Endodermal cell (in vitro differentiated cells): ENCODE measurements at regions not wholly inside any gene's neighbourhood (a gene's known extent, or its start where the extent isn't known, plus 50 kb on each side); places are given as distances from the start of the nearest gene placed in this dataset.

ENCODE experiments used
- DNase-seq: peaks from one replicate; pipeline ENCODE4 v3.0.0-alpha.2; 2017
- H3K27ac ChIP-seq: 2 replicates; pipeline ENCODE4 v1.5.1; 2013; ENCODE audit warnings: mild to moderate bottlenecking, low read depth, low read length, moderate library complexity
- H3K27me3 ChIP-seq: 2 replicates; pipeline ENCODE4 v1.6.1; 2013; ENCODE audit warnings: mild to moderate bottlenecking, low read length, moderate library complexity; ENCODE audit not compliant: insufficient read depth, control insufficient read depth, poor library complexity, severe bottlenecking
- H3K36me3 ChIP-seq: 2 replicates; pipeline ENCODE4 v1.7.0; 2013; ENCODE audit warnings: mild to moderate bottlenecking, low read length, moderate library complexity; ENCODE audit not compliant: control insufficient read depth, insufficient read depth
- H3K4me1 ChIP-seq: one replicate; pipeline ENCODE4 v1.7.0; 2013; ENCODE audit warnings: low read length; ENCODE audit not compliant: control insufficient read depth, insufficient read depth
- H3K4me3 ChIP-seq: 2 replicates; pipeline ENCODE4 v1.5.1; 2013; ENCODE audit warnings: mild to moderate bottlenecking, low read length, moderate library complexity
- H3K9ac ChIP-seq: 2 replicates; pipeline ENCODE4 v1.6.1; 2013; ENCODE audit warnings: mild to moderate bottlenecking, low read length, moderate library complexity; ENCODE audit not compliant: poor library complexity, severe bottlenecking; ENCODE audit errors: extremely low read depth
- H3K9me3 ChIP-seq: 2 replicates; pipeline ENCODE4 v1.6.1; 2013; ENCODE audit warnings: mild to moderate bottlenecking, low read length, moderate library complexity; ENCODE audit not compliant: control insufficient read depth
- H3K27ac Mint-ChIP-seq: 2 replicates; pipeline ENCODE4 v1.8.0; 2020; ENCODE audit warnings: mixed read lengths
- H3K27me3 Mint-ChIP-seq: 2 replicates; pipeline ENCODE4 v1.8.0; 2021; ENCODE audit warnings: mild to moderate bottlenecking, mixed read lengths; ENCODE audit not compliant: insufficient read depth
- H3K36me3 Mint-ChIP-seq: 2 replicates; pipeline ENCODE4 v1.8.0; 2020; ENCODE audit warnings: low read depth, mixed read lengths
- H3K4me1 Mint-ChIP-seq: 2 replicates; pipeline ENCODE4 v1.8.0; 2020; ENCODE audit warnings: mixed read lengths
- H3K4me3 Mint-ChIP-seq: 2 replicates; pipeline ENCODE4 v1.8.0; 2020; ENCODE audit warnings: mild to moderate bottlenecking, moderate library complexity, mixed read lengths
- H3K9me3 Mint-ChIP-seq: 2 replicates; pipeline ENCODE4 v1.8.0; 2020; ENCODE audit warnings: mild to moderate bottlenecking, mixed read lengths
- CTCF ChIP-seq: fragments of 200-600 bp; sonication (generic); conservative IDR thresholded peaks from 2 replicates; pipeline ENCODE4 v1.5.0; 2021; ENCODE audit warnings: antibody characterized with exemption, mild to moderate bottlenecking
- WGBS, 2 experiments: methylation state at CpG; one replicate each; pipeline versions ENCODE4 v1.1.5 to v1.1.7; 2013; ENCODE audit warnings: missing lambda C conversion rate in 2 of 2, mixed read lengths in 1 of 2; ENCODE audit not compliant: insufficient coverage in 1 of 2, insufficient read length in 1 of 2; 5-methylcytosine and 5-hydroxymethylcytosine counted together

- no peak for TF ChIP-seq CTCF
- Mint-ChIP-seq H3K4me1 (peaks cover 24% of the 10 kb centered on the region), H3K27ac (no peak overlapping the region), H3K4me3 (no peak overlapping the region), H3K9me3 (no peaks in the 10 kb centered on the region), H3K36me3 (no peaks in the 10 kb centered on the region), H3K27me3 (peaks cover 2% of the 10 kb centered on the region)
- no peak overlapping the region for H3K27ac ChIP-seq
- H3K36me3 ChIP-seq = no peaks in the 10 kb centered on the region
- WGBS, 2 experiments = 67% methylated on average over 1 of the region's 1 CpG; no CpG with 5 or more reads in 1 of the 2 experiments
- no peak overlapping the region for H3K9ac ChIP-seq
- no peaks in the 10 kb centered on the region for H3K27me3 ChIP-seq
- no peak overlapping the region for H3K4me3 ChIP-seq
- peaks cover 5% of the 10 kb centered on the region for H3K4me1 ChIP-seq
- H3K9me3 ChIP-seq = no peaks in the 10 kb centered on the region
- no peak for DNase-seq
Measured at GRCh38 chr3:153957421-153957820, 163.8 kb upstream of the ARHGEF26 start.

- Histone ChIP-seq H3K4me1 (peaks cover 7% of the 10 kb centered on the region), H3K36me3 (no peaks in the 10 kb centered on the region), H3K9ac (no peak overlapping the region), H3K9me3 (no peaks in the 10 kb centered on the region), H3K27ac (no peak overlapping the region), H3K27me3 (no peaks in the 10 kb centered on the region), H3K4me3 (no peak overlapping the region)
- Mint-ChIP-seq H3K27me3 (peaks cover 2% of the 10 kb centered on the region), H3K4me3 (no peak overlapping the region), H3K36me3 (no peaks in the 10 kb centered on the region), H3K9me3 (peaks cover 1% of the 10 kb centered on the region), H3K4me1 (peaks cover 28% of the 10 kb centered on the region), H3K27ac (no peak overlapping the region)
- WGBS, 2 experiments = 90 to 94% methylated on average over 4 to 9 of the region's 9 CpGs
- DNase-seq = no peak
- TF ChIP-seq CTCF = no peak
Measured at GRCh38 chr3:153958635-153959595, 162.3 kb upstream of the ARHGEF26 start.

GRCh38 chr3:153960458-153961074 is 160.6 kb upstream of the ARHGEF26 start:
- no peak for DNase-seq
- Histone ChIP-seq H3K27ac (no peak overlapping the region), H3K27me3 (no peaks in the 10 kb centered on the region), H3K9me3 (no peaks in the 10 kb centered on the region), H3K36me3 (no peaks in the 10 kb centered on the region), H3K4me3 (no peak overlapping the region), H3K9ac (no peak overlapping the region), H3K4me1 (peaks cover 7% of the 10 kb centered on the region)
- TF ChIP-seq CTCF = no peak
- Mint-ChIP-seq H3K4me3 (no peak overlapping the region), H3K36me3 (no peaks in the 10 kb centered on the region), H3K27me3 (peaks cover 2% of the 10 kb centered on the region), H3K4me1 (peaks cover 25% of the 10 kb centered on the region), H3K9me3 (peaks cover 11% of the 10 kb centered on the region), H3K27ac (no peak overlapping the region)
- 93 to 100% methylated on average over 3 of the region's 3 CpGs for WGBS, 2 experiments
